ENCODE measurements at regions not wholly inside any gene's neighbourhood (a gene's known extent, or its start where the extent isn't known, plus 50 kb on each side); places are given as distances from the start of the nearest gene placed in this dataset.

GRCh38 chr3:23748398-23749110 is 57.2 kb upstream of the UBE2E1 start:
- peak in 1 of 2 experiments; percentile 29 for DNase-seq

GRCh38 chr3:23749609-23750008 is 56.1 kb upstream of the UBE2E1 start:
- DNase-seq: no peak

- DNase-seq: no peak
Measured at GRCh38 chr3:23750573-23751210, 55.1 kb upstream of the UBE2E1 start.

- no peak for DNase-seq
Measured at GRCh38 chr3:23751212-23751723, 54.5 kb upstream of the UBE2E1 start.

- no peak for DNase-seq
Measured at GRCh38 chr3:23752126-23752525, 53.6 kb upstream of the UBE2E1 start.

- DNase-seq: no peak
Measured at GRCh38 chr3:23754215-23754614, 51.5 kb upstream of the UBE2E1 start.

Measured in SW 1271 (cell line).